OCI-LY1 (cell line): ENCODE measurements at regions not wholly inside any gene's neighbourhood (a gene's known extent, or its start where the extent isn't known, plus 50 kb on each side); places are given as distances from the start of the nearest gene placed in this dataset.

Experiments
- H2AFZ ChIP-seq: fragments of 200-600 bp; sonication (generic), shearing (Covaris generic); 2 replicates; pipeline ENCODE4 v1.6.0; 2014; ENCODE audit warnings: antibody characterized with exemption, mild to moderate bottlenecking, low read length
- H3F3A ChIP-seq: fragments of 200-600 bp; sonication (generic), shearing (Covaris generic); 2 replicates; pipeline ENCODE4 v1.6.0; 2014; ENCODE audit warnings: mild to moderate bottlenecking, antibody characterized with exemption, low read length, moderate library complexity; ENCODE audit not compliant: insufficient read depth
- H3K27ac ChIP-seq: fragments of 200-600 bp; sonication (generic); 2 replicates; pipeline ENCODE4 v1.5.1; 2014; ENCODE audit warnings: low read length, mixed run types, mild to moderate bottlenecking, low read depth; ENCODE audit not compliant: poor library complexity, severe bottlenecking
- H3K27me3 ChIP-seq: fragments of 200-600 bp; sonication (generic); 2 replicates; pipeline ENCODE4 v1.6.0; 2014; ENCODE audit warnings: antibody characterized with exemption, mild to moderate bottlenecking, low read length, moderate library complexity; ENCODE audit not compliant: insufficient read depth
- H3K36me3 ChIP-seq: fragments of 200-600 bp; sonication (generic); 2 replicates; pipeline ENCODE4 v1.6.1; 2014; ENCODE audit warnings: mild to moderate bottlenecking, antibody characterized with exemption, low read length, moderate library complexity, mixed read lengths; ENCODE audit not compliant: insufficient read depth
- H3K4me1 ChIP-seq: fragments of 200-600 bp; sonication (generic); 2 replicates; pipeline ENCODE4 v1.5.1; 2014; ENCODE audit warnings: mild to moderate bottlenecking, low read length, moderate library complexity; ENCODE audit not compliant: insufficient read depth, severe bottlenecking
- H3K4me2 ChIP-seq: fragments of 200-600 bp; sonication (generic), shearing (Covaris generic); 2 replicates; pipeline ENCODE4 v1.6.1; 2014; ENCODE audit warnings: low read length
- H3K4me3 ChIP-seq: fragments of 200-600 bp; sonication (generic); 2 replicates; pipeline ENCODE4 v1.5.1; 2014; ENCODE audit warnings: low read length, low read depth, mild to moderate bottlenecking, mixed read lengths; ENCODE audit not compliant: poor library complexity, severe bottlenecking
- H3K79me2 ChIP-seq: fragments of 200-600 bp; shearing (Covaris generic); 2 replicates; pipeline ENCODE4 v1.6.1; 2016; ENCODE audit warnings: mixed run types, low read length, mixed read lengths; ENCODE audit not compliant: insufficient read depth
- H3K9ac ChIP-seq: fragments of 200-600 bp; sonication (generic), shearing (Covaris generic); 2 replicates; pipeline ENCODE4 v1.6.1; 2014; ENCODE audit warnings: mild to moderate bottlenecking, low read length, mixed read lengths
- H3K9me2 ChIP-seq: fragments of 200-600 bp; sonication (generic), shearing (Covaris generic); 2 replicates; pipeline ENCODE4 v1.6.1; 2014; ENCODE audit warnings: low read depth, mild to moderate bottlenecking, low read length, mixed read lengths
- H3K9me3 ChIP-seq: fragments of 200-600 bp; shearing (Covaris generic); 2 replicates; pipeline ENCODE4 v1.6.1; 2014; ENCODE audit warnings: low read length, mixed read lengths
- H4K20me1 ChIP-seq: fragments of 200-600 bp; sonication (generic), shearing (Covaris generic); 2 replicates; pipeline ENCODE4 v1.6.0; 2016; ENCODE audit warnings: mild to moderate bottlenecking, low read length; ENCODE audit not compliant: insufficient read depth
- EZH2 ChIP-seq: fragments of 200-600 bp; sonication (generic), shearing (Covaris generic); IDR thresholded peaks from 2 replicates; pipeline ENCODE4 v1.8.0; 2017; ENCODE audit warnings: borderline replicate concordance, mixed run types, mild to moderate bottlenecking, antibody characterized with exemption, low read length, moderate library complexity, mixed read lengths
- TF ChIP-seq, protein P1 (sequence below): fragments of 200-600 bp; sonication (generic), shearing (Covaris generic); IDR thresholded peaks from 2 replicates; pipeline ENCODE4 v1.5.1; 2017; ENCODE audit warnings: mild to moderate bottlenecking, antibody characterized with exemption, low read length, moderate library complexity, mixed read lengths

DNA sequence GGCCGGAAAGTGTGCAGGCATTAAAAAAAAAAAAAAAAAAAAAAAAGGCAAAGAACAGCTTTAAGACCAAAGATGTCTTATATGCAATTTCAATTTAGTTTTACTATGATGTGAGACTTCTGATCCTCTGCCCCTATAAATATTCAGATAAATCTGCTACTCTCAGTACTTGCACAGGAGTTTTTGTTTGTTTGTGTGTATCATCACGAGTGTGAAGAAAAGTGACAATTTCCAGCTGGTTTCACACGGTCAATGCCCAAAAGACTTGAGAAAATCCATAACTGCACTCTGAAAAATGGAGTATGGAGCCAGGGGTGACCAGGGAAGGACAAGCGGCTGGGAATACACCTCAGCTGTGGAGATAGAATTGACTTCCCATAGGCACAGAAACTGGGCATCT is 757.7 kb downstream of the C6orf118 start:
- H3K9ac ChIP-seq: no peak overlapping the region
- H3F3A ChIP-seq: no peaks in the 10 kb centered on the region
- no peaks in the 10 kb centered on the region for H3K4me1 ChIP-seq
- H4K20me1 ChIP-seq: no peaks in the 10 kb centered on the region
- no peaks in the 10 kb centered on the region for H3K36me3 ChIP-seq
- no peak overlapping the region for H3K4me3 ChIP-seq
- no peak overlapping the region for H3K27ac ChIP-seq
- H3K27me3 ChIP-seq: no peaks in the 10 kb centered on the region
- H3K9me3 ChIP-seq: no peaks in the 10 kb centered on the region
- no peak overlapping the region for H3K4me2 ChIP-seq
- TF ChIP-seq EZH2: no peak
- TF ChIP-seq, protein P1, sequence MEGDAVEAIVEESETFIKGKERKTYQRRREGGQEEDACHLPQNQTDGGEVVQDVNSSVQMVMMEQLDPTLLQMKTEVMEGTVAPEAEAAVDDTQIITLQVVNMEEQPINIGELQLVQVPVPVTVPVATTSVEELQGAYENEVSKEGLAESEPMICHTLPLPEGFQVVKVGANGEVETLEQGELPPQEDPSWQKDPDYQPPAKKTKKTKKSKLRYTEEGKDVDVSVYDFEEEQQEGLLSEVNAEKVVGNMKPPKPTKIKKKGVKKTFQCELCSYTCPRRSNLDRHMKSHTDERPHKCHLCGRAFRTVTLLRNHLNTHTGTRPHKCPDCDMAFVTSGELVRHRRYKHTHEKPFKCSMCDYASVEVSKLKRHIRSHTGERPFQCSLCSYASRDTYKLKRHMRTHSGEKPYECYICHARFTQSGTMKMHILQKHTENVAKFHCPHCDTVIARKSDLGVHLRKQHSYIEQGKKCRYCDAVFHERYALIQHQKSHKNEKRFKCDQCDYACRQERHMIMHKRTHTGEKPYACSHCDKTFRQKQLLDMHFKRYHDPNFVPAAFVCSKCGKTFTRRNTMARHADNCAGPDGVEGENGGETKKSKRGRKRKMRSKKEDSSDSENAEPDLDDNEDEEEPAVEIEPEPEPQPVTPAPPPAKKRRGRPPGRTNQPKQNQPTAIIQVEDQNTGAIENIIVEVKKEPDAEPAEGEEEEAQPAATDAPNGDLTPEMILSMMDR: no peak
- no peaks in the 10 kb centered on the region for H3K79me2 ChIP-seq
- no peak overlapping the region for H2AFZ ChIP-seq
- H3K9me2 ChIP-seq: no peaks in the 10 kb centered on the region

GRCh38 chr6:164547076-164547475 is 762.3 kb downstream of the C6orf118 start:
- Histone ChIP-seq H3K4me1 (no peaks in the 10 kb centered on the region), H3K36me3 (no peaks in the 10 kb centered on the region), H4K20me1 (no peaks in the 10 kb centered on the region), H3K4me2 (no peak overlapping the region), H2AFZ (no peak overlapping the region), H3K27me3 (no peaks in the 10 kb centered on the region), H3K4me3 (no peak overlapping the region), H3K9me2 (no peaks in the 10 kb centered on the region), H3K9ac (no peak overlapping the region), H3K27ac (no peak overlapping the region), H3F3A (no peaks in the 10 kb centered on the region), H3K79me2 (no peaks in the 10 kb centered on the region), H3K9me3 (no peaks in the 10 kb centered on the region)
- TF ChIP-seq, protein P1: no peak
- TF ChIP-seq EZH2: no peak

- Histone ChIP-seq H3K27ac (no peak overlapping the region), H3K9me3 (no peaks in the 10 kb centered on the region), H3K27me3 (no peaks in the 10 kb centered on the region), H3K36me3 (no peaks in the 10 kb centered on the region), H3K4me1 (no peaks in the 10 kb centered on the region), H3K9me2 (no peaks in the 10 kb centered on the region), H3K79me2 (no peaks in the 10 kb centered on the region), H3K4me3 (no peak overlapping the region), H3K4me2 (no peak overlapping the region), H3K9ac (no peak overlapping the region), H2AFZ (no peak overlapping the region), H3F3A (no peaks in the 10 kb centered on the region), H4K20me1 (no peaks in the 10 kb centered on the region)
- TF ChIP-seq, protein P1: no peak
- no peak for TF ChIP-seq EZH2
Observed at GRCh38 chr6:164546263-164546662, 763.1 kb downstream of the C6orf118 start.
